ENCODE measurements at regions not wholly inside any gene's neighbourhood (a gene's known extent, or its start where the extent isn't known, plus 50 kb on each side); places are given as distances from the start of the nearest gene placed in this dataset.

DNA sequence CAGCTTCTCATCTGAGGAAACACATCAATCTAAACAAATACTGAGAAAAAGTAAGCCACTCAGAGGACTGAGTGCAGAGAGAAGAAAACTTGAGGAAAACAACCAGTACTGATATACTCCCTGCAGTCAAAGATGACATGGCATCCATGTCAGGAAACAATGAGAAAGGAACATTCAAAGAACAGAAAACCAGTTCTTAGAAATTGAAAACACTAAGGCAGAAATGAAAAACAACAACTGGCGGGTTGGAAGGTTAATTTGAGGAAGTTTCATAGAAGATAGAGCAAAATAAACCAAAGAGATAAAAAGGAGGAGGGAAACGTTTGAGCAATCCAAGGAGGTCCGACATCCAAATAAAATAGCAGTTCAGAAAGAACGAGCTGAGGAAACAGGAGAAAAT, 475.2 kb downstream of the HINT1 start (continued):
- TF ChIP-seq ZZZ3 (IDR thresholded peaks at IDR 0.05; ENCODE audit: control insufficient read depth, insufficient read length, low read depth) (no peak), SREBF2 (IDR thresholded peaks at IDR 0.05; ENCODE audit: low read length) (no peak), STAT3 (IDR thresholded peaks at IDR 0.05; ENCODE audit: low read depth, low read length) (no peak), SUZ12 (IDR thresholded peaks at IDR 0.05; ENCODE audit: unreplicated experiment) (no peak), KDM1A (IDR thresholded peaks at IDR 0.05; ENCODE audit: borderline replicate concordance) (no peak), YY1 (IDR thresholded peaks at IDR 0.05; ENCODE audit: low read depth, low read length) (no peak), PML (IDR thresholded peaks at IDR 0.05; ENCODE audit: low read length) (no peak)
- TF ChIP-seq, protein P1, sequence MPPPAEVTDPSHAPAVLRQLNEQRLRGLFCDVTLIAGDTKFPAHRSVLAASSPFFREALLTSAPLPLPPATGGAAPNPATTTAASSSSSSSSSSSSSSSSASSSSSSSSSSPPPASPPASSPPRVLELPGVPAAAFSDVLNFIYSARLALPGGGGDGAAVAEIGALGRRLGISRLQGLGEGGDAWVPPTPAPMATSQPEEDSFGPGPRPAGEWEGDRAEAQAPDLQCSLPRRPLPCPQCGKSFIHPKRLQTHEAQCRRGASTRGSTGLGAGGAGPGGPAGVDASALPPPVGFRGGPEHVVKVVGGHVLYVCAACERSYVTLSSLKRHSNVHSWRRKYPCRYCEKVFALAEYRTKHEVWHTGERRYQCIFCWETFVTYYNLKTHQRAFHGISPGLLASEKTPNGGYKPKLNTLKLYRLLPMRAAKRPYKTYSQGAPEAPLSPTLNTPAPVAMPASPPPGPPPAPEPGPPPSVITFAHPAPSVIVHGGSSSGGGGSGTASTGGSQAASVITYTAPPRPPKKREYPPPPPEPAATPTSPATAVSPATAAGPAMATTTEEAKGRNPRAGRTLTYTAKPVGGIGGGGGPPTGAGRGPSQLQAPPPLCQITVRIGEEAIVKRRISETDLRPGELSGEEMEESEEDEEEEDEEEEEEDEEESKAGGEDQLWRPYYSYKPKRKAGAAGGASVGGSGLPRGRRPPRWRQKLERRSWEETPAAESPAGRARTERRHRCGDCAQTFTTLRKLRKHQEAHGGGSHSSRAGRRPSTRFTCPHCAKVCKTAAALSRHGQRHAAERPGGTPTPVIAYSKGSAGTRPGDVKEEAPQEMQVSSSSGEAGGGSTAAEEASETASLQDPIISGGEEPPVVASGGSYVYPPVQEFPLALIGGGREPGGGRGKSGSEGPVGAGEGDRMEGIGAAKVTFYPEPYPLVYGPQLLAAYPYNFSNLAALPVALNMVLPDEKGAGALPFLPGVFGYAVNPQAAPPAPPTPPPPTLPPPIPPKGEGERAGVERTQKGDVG (CRISPR knock-in tag; IDR thresholded peaks at IDR 0.05) = no peak
- TF ChIP-seq, protein P2, sequence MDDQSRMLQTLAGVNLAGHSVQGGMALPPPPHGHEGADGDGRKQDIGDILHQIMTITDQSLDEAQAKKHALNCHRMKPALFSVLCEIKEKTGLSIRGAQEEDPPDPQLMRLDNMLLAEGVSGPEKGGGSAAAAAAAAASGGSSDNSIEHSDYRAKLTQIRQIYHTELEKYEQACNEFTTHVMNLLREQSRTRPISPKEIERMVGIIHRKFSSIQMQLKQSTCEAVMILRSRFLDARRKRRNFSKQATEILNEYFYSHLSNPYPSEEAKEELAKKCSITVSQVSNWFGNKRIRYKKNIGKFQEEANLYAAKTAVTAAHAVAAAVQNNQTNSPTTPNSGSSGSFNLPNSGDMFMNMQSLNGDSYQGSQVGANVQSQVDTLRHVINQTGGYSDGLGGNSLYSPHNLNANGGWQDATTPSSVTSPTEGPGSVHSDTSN (IDR thresholded peaks at IDR 0.05; ENCODE audit: insufficient replicate concordance, low read depth, low read length) = no peak
- TF ChIP-seq, protein P3, sequence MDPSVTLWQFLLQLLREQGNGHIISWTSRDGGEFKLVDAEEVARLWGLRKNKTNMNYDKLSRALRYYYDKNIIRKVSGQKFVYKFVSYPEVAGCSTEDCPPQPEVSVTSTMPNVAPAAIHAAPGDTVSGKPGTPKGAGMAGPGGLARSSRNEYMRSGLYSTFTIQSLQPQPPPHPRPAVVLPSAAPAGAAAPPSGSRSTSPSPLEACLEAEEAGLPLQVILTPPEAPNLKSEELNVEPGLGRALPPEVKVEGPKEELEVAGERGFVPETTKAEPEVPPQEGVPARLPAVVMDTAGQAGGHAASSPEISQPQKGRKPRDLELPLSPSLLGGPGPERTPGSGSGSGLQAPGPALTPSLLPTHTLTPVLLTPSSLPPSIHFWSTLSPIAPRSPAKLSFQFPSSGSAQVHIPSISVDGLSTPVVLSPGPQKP (IDR thresholded peaks at IDR 0.05; ENCODE audit: low read depth, low read length) = no peak
